ENCODE measurements at regions not wholly inside any gene's neighbourhood (a gene's known extent, or its start where the extent isn't known, plus 50 kb on each side); places are given as distances from the start of the nearest gene placed in this dataset.

GRCh38 chr11:98701541-98701940 is 319.2 kb upstream of the CNTN5 start:
- H3K9me3 ChIP-seq = no peaks in the 10 kb centered on the region
- ATAC-seq = no peak
- no peak for FAIRE-seq
- no peak overlapping the region for H3K4me3 ChIP-seq
- DNase-seq (ENCODE audit: low read depth in 1 of 2, low spot score in 1 of 2) = no peak
- TF ChIP-seq CBX2 (IDR thresholded peaks at IDR 0.05; ENCODE audit: borderline replicate concordance, low read depth) (no peak), MYC (IDR thresholded peaks at IDR 0.05; ENCODE audit: borderline replicate concordance, low read length) (no peak), CEBPB (IDR thresholded peaks at IDR 0.05) (no peak), EHF (CRISPR knock-in tag; IDR thresholded peaks at IDR 0.05) (no peak), TFCP2L1 (CRISPR knock-in tag; IDR thresholded peaks at IDR 0.05) (no peak), MAX (IDR thresholded peaks at IDR 0.05) (no peak), RCOR1 (IDR thresholded peaks at IDR 0.05; ENCODE audit: low read depth, low read length) (no peak), PHF8 (IDR thresholded peaks at IDR 0.05; ENCODE audit: borderline replicate concordance, low read depth) (no peak), KDM1A (IDR thresholded peaks at IDR 0.05; ENCODE audit: low read depth) (no peak), ZSCAN20 (CRISPR knock-in tag; IDR thresholded peaks at IDR 0.05) (no peak), HOXA7 (CRISPR knock-in tag; IDR thresholded peaks at IDR 0.05) (no peak), POLR2A (IDR thresholded peaks at IDR 0.05; ENCODE audit: low read length) (no peak), EHMT2 (IDR thresholded peaks at IDR 0.05; ENCODE audit: low read depth) (no peak)
- TF ChIP-seq, protein P1, sequence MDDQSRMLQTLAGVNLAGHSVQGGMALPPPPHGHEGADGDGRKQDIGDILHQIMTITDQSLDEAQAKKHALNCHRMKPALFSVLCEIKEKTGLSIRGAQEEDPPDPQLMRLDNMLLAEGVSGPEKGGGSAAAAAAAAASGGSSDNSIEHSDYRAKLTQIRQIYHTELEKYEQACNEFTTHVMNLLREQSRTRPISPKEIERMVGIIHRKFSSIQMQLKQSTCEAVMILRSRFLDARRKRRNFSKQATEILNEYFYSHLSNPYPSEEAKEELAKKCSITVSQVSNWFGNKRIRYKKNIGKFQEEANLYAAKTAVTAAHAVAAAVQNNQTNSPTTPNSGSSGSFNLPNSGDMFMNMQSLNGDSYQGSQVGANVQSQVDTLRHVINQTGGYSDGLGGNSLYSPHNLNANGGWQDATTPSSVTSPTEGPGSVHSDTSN (IDR thresholded peaks at IDR 0.05) = no peak
- TF ChIP-seq, protein P2, sequence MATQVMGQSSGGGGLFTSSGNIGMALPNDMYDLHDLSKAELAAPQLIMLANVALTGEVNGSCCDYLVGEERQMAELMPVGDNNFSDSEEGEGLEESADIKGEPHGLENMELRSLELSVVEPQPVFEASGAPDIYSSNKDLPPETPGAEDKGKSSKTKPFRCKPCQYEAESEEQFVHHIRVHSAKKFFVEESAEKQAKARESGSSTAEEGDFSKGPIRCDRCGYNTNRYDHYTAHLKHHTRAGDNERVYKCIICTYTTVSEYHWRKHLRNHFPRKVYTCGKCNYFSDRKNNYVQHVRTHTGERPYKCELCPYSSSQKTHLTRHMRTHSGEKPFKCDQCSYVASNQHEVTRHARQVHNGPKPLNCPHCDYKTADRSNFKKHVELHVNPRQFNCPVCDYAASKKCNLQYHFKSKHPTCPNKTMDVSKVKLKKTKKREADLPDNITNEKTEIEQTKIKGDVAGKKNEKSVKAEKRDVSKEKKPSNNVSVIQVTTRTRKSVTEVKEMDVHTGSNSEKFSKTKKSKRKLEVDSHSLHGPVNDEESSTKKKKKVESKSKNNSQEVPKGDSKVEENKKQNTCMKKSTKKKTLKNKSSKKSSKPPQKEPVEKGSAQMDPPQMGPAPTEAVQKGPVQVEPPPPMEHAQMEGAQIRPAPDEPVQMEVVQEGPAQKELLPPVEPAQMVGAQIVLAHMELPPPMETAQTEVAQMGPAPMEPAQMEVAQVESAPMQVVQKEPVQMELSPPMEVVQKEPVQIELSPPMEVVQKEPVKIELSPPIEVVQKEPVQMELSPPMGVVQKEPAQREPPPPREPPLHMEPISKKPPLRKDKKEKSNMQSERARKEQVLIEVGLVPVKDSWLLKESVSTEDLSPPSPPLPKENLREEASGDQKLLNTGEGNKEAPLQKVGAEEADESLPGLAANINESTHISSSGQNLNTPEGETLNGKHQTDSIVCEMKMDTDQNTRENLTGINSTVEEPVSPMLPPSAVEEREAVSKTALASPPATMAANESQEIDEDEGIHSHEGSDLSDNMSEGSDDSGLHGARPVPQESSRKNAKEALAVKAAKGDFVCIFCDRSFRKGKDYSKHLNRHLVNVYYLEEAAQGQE (IDR thresholded peaks at IDR 0.05) = no peak
- TF ChIP-seq, protein P3, sequence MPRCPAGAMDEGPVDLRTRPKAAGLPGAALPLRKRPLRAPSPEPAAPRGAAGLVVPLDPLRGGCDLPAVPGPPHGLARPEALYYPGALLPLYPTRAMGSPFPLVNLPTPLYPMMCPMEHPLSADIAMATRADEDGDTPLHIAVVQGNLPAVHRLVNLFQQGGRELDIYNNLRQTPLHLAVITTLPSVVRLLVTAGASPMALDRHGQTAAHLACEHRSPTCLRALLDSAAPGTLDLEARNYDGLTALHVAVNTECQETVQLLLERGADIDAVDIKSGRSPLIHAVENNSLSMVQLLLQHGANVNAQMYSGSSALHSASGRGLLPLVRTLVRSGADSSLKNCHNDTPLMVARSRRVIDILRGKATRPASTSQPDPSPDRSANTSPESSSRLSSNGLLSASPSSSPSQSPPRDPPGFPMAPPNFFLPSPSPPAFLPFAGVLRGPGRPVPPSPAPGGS (IDR thresholded peaks at IDR 0.05) = no peak
- ChIA-PET POLR2A (no interaction called here), CTCF (no interaction called here)
- WGBS (ENCODE audit: missing lambda C conversion rate) = 58% methylated on average over 1 of the region's 1 CpG
- no peak overlapping the region for H3K27ac ChIP-seq
- H3K4me1 ChIP-seq = no peaks in the 10 kb centered on the region
- H3K4me2 ChIP-seq = no peak overlapping the region

DNA sequence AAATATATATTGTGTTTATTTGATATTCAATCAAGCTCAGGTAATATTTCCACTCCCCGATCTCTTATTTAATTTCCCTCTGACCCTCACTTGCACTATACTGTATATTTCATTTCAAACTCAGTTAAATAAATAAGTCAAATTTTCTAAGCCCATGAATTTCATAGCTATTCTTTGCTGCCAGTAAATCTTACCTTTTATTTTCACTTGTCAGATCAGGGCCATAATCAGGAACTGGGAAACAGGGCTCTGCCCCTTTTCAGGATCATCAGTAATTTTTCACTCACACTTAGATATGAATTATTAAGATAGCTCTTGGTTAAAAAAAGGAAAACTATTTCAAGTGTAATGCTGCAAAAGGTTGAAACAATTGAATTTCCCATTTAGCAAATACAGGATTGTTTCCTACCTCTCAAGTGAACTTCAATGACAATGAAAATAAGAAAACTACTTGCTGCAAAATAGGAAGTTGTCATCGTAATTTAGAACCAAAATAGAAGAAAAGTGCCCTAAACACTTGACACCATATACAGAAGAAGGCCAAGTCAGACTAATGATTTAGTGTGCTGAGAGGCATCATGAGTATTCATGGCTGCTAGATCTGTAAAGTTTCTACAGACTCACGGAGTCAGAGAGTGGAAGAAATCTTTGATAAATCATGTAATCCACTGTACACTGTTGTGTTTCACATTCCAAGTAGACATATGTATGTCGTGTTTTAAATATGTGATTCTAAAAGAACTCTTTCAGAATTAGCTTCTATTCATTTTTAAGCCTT is 316.8 kb upstream of the CNTN5 start:
- H3K4me1 ChIP-seq = no peaks in the 10 kb centered on the region
- H3K4me2 ChIP-seq = no peak overlapping the region
- 17% methylated on average over 4 of the region's 4 CpGs for WGBS (ENCODE audit: missing lambda C conversion rate)
- H3K27ac ChIP-seq = no peak overlapping the region
- no peak for FAIRE-seq
- no peak for DNase-seq (ENCODE audit: low read depth in 1 of 2, low spot score in 1 of 2)
- POLR2A ChIA-PET = no interaction called here
- no peak for TF ChIP-seq RARB (CRISPR knock-in tag; IDR thresholded peaks at IDR 0.05)
- TF ChIP-seq KDM5A (IDR thresholded peaks at IDR 0.05) = no peak
- no peak for TF ChIP-seq BHLHE40 (IDR thresholded peaks at IDR 0.05; ENCODE audit: low read depth, low read length)
- no peak for TF ChIP-seq MAX (IDR thresholded peaks at IDR 0.05)
- TF ChIP-seq ZSCAN20 (CRISPR knock-in tag; IDR thresholded peaks at IDR 0.05) = no peak
- CTCF ChIA-PET = no interaction called here
- ATAC-seq = no peak
- no peak overlapping the region for H3K4me3 ChIP-seq
- no peaks in the 10 kb centered on the region for H3K9me3 ChIP-seq

Data from A549 (cell line).